Hepatocyte (in vitro differentiated cells): ENCODE measurements at regions not wholly inside any gene's neighbourhood (a gene's known extent, or its start where the extent isn't known, plus 50 kb on each side); places are given as distances from the start of the nearest gene placed in this dataset.

Experiments
- DNase-seq: peaks from one replicate; pipeline ENCODE4 v3.0.0-alpha.2; 2016; ENCODE audit warnings: low spot score
- H2AFZ ChIP-seq: fragments of 200-600 bp; sonication (generic); 2 replicates; pipeline ENCODE4 v1.6.0; 2016; ENCODE audit warnings: antibody characterized with exemption, mild to moderate bottlenecking
- H3K27ac ChIP-seq: fragments of 200-600 bp; sonication (generic); 2 replicates; pipeline ENCODE4 v1.5.1; 2016; ENCODE audit warnings: mild to moderate bottlenecking
- H3K27me3 ChIP-seq: fragments of 200-600 bp; sonication (generic); 2 replicates; pipeline ENCODE4 v1.6.1; 2016
- H3K36me3 ChIP-seq: fragments of 200-600 bp; sonication (generic); replicated peaks from 2 replicates; pipeline ENCODE4 v1.5.1; 2016; ENCODE audit warnings: low read depth; ENCODE audit not compliant: insufficient read depth
- H3K4me1 ChIP-seq: fragments of 200-600 bp; sonication (generic); 2 replicates; pipeline ENCODE4 v1.5.1; 2016; ENCODE audit warnings: mild to moderate bottlenecking, moderate library complexity; ENCODE audit not compliant: insufficient read depth
- H3K4me2 ChIP-seq: fragments of 200-600 bp; sonication (generic); 2 replicates; pipeline ENCODE4 v1.6.0; 2016
- H3K4me3 ChIP-seq: fragments of 200-600 bp; sonication (generic); 2 replicates; pipeline ENCODE4 v1.5.1; 2016; ENCODE audit warnings: mild to moderate bottlenecking
- H3K79me2 ChIP-seq: fragments of 200-600 bp; sonication (generic); 2 replicates; pipeline ENCODE4 v1.6.0; 2017; ENCODE audit warnings: mild to moderate bottlenecking
- H3K9me2 ChIP-seq: fragments of 200-600 bp; sonication (generic); replicated peaks from 2 replicates; pipeline ENCODE4 v1.6.0; 2017; ENCODE audit warnings: mild to moderate bottlenecking; ENCODE audit not compliant: insufficient read depth
- H3K9me3 ChIP-seq: fragments of 200-600 bp; sonication (generic); 2 replicates; pipeline ENCODE4 v1.5.1; 2016; ENCODE audit warnings: low read depth, mild to moderate bottlenecking
- H4K20me1 ChIP-seq: fragments of 200-600 bp; sonication (generic); 2 replicates; pipeline ENCODE4 v1.6.0; 2016; ENCODE audit warnings: mild to moderate bottlenecking; ENCODE audit not compliant: insufficient read depth, poor library complexity, severe bottlenecking
- EZH2 ChIP-seq: fragments of 200-600 bp; sonication (generic); IDR thresholded peaks from 2 replicates; pipeline ENCODE4 v1.6.1; 2016; ENCODE audit warnings: antibody characterized with exemption, mild to moderate bottlenecking, borderline replicate concordance
- EZH2phosphoT487 ChIP-seq: fragments of 200-600 bp; sonication (generic); IDR thresholded peaks from one replicate; pipeline ENCODE4 v1.6.1; 2018; ENCODE audit warnings: antibody characterized with exemption, mild to moderate bottlenecking, low read depth, moderate library complexity; ENCODE audit not compliant: unreplicated experiment, severe bottlenecking
- WGBS: methylation state at CpG from one replicate; pipeline ENCODE4 v1.1.6; 2016; ENCODE audit warnings: low lambda C conversion rate; ENCODE audit errors: missing lambda C conversion rate; 5-methylcytosine and 5-hydroxymethylcytosine counted together
- TF ChIP-seq, protein P1 (sequence below): fragments of 200-600 bp; sonication (generic); IDR thresholded peaks from 2 replicates; pipeline ENCODE4 v1.5.1; 2016; ENCODE audit warnings: antibody characterized with exemption, mild to moderate bottlenecking; ENCODE audit not compliant: poor library complexity

DNA sequence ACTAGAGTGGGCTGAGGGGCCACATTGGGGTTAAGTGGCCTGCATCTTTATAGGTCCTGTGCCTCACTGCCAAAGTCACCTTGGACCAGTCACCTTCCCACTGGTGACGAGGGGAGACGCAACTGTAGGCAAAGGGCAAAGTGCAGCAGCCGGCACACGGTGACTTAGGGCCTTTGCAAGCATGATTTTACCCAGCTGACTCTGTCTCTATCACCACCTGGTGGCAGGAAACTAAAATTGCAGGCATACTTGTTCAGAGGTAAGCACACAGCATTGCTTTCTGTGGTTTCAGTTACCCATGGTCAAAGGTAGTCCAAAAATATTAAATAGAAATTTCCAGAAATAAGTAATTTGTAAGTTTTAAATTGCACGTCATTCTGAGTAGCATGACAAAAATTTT, 1164.4 kb downstream of the BRD1 start:
- 70% methylated on average over 5 of the region's 5 CpGs for WGBS
- no peak overlapping the region for H3K4me3 ChIP-seq
- TF ChIP-seq EZH2phosphoT487 (no peak), EZH2 (no peak)
- TF ChIP-seq, protein P1, sequence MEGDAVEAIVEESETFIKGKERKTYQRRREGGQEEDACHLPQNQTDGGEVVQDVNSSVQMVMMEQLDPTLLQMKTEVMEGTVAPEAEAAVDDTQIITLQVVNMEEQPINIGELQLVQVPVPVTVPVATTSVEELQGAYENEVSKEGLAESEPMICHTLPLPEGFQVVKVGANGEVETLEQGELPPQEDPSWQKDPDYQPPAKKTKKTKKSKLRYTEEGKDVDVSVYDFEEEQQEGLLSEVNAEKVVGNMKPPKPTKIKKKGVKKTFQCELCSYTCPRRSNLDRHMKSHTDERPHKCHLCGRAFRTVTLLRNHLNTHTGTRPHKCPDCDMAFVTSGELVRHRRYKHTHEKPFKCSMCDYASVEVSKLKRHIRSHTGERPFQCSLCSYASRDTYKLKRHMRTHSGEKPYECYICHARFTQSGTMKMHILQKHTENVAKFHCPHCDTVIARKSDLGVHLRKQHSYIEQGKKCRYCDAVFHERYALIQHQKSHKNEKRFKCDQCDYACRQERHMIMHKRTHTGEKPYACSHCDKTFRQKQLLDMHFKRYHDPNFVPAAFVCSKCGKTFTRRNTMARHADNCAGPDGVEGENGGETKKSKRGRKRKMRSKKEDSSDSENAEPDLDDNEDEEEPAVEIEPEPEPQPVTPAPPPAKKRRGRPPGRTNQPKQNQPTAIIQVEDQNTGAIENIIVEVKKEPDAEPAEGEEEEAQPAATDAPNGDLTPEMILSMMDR = peak; percentile 27

DNA sequence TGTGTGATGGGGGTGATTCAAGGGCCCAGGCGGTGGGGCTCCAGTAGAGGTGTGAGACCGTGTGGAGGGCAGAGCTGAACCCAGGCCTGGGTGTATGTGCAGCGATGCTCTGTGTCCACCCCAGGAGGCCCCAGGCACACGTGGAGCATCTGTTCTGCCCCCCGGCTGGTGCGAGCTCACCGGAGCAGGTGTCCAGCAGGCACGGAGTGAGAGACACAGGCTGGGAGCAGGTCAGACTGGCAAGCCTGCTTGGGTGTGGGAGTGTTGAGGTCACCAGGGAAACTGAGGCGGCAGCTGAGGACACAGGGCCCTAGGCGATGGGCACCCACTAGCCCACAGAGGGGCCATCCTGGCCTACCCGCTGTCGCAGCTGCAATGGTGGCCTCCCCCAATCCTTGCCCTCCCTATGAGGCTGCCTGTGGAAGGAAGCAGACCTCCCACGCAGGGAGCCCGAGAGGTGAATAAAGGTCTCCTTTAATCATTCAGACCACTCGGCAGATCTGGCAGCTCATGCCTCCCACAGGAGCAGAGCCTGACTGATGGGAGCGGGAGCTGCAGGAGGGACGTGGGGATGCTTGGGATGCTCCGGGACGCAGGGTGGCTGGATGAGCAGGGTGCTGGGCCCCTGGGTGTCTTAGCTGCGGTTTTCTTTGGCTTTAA, 1165.1 kb downstream of the BRD1 start:
- Histone ChIP-seq H3K4me2 (no peak overlapping the region), H3K27me3 (no peaks in the 10 kb centered on the region)

More for the DNA sequence above, 1164.4 kb downstream of the BRD1 start:
- H3K4me2 ChIP-seq = no peak overlapping the region
- no peak overlapping the region for H3K27ac ChIP-seq
- H3K9me3 ChIP-seq = no peaks in the 10 kb centered on the region
- H2AFZ ChIP-seq = no peak overlapping the region
- H3K36me3 ChIP-seq = no peaks in the 10 kb centered on the region
- H3K79me2 ChIP-seq = no peaks in the 10 kb centered on the region
- no peaks in the 10 kb centered on the region for H4K20me1 ChIP-seq
- no peak for DNase-seq
- no peaks in the 10 kb centered on the region for H3K9me2 ChIP-seq
- H3K4me1 ChIP-seq = no peaks in the 10 kb centered on the region
- no peaks in the 10 kb centered on the region for H3K27me3 ChIP-seq

DNA sequence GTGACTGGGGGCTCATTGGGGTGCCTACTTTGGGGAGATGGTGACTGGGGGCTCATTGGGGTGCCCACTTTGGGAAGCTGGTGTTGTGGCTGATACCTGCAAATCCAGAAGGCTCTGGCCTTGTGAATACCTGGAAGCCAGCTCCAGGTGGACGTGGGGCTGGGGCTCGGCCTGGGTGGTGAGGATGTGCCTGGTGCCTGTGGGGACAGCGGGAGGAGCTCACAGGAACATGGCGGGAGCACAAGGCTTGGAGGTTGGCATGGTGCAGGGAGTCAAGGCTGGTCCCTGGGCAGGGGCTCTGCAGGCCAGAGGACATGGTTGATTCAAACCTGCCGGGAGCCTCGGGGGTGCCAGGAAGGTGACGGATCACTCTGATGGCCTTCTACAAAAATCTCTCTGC, 1165.7 kb downstream of the BRD1 start:
- H3K79me2 ChIP-seq = no peaks in the 10 kb centered on the region
- H3K27me3 ChIP-seq = no peaks in the 10 kb centered on the region
- H3K9me2 ChIP-seq = no peaks in the 10 kb centered on the region
- H2AFZ ChIP-seq = no peak overlapping the region
- no peak overlapping the region for H3K4me2 ChIP-seq
- TF ChIP-seq, protein P1 = no peak
- TF ChIP-seq EZH2 (no peak), EZH2phosphoT487 (no peak)
- no peaks in the 10 kb centered on the region for H3K36me3 ChIP-seq
- no peak for DNase-seq
- no peaks in the 10 kb centered on the region for H4K20me1 ChIP-seq
- H3K4me1 ChIP-seq = no peaks in the 10 kb centered on the region
- WGBS = 98% methylated on average over 7 of the region's 7 CpGs
- H3K27ac ChIP-seq = no peak overlapping the region
- no peaks in the 10 kb centered on the region for H3K9me3 ChIP-seq
- no peak overlapping the region for H3K4me3 ChIP-seq

More for the DNA sequence above, 1165.1 kb downstream of the BRD1 start:
- H3K9me3 ChIP-seq = no peaks in the 10 kb centered on the region
- TF ChIP-seq, protein P1 = no peak
- TF ChIP-seq EZH2 (no peak), EZH2phosphoT487 (no peak)
- H3K4me1 ChIP-seq = no peaks in the 10 kb centered on the region
- H3K79me2 ChIP-seq = no peaks in the 10 kb centered on the region
- no peak overlapping the region for H2AFZ ChIP-seq
- no peaks in the 10 kb centered on the region for H4K20me1 ChIP-seq
- WGBS = 93% methylated on average over 20 of the region's 20 CpGs
- no peaks in the 10 kb centered on the region for H3K9me2 ChIP-seq
- H3K36me3 ChIP-seq = no peaks in the 10 kb centered on the region
- DNase-seq = no peak
- H3K27ac ChIP-seq = no peak overlapping the region
- H3K4me3 ChIP-seq = no peak overlapping the region
